T47D (cell line): ENCODE measurements at regions not wholly inside any gene's neighbourhood (a gene's known extent, or its start where the extent isn't known, plus 50 kb on each side); places are given as distances from the start of the nearest gene placed in this dataset.

Experiments used
- DNase-seq, 2 experiments: peaks; one replicate each; pipeline versions ENCODE4 v3.0.0 to v3.0.0-alpha.2; 2011 to 2012; ENCODE audit warnings: low read depth in 1 of 2, low spot score in 1 of 2
- JUND ChIP-seq: IDR thresholded peaks from 2 replicates; pipeline ENCODE4 v1.6.1; 2012; ENCODE audit warnings: low read depth
- in situ Hi-C: cut with HindIII; loops from 2 replicates; pipeline ENCODE4 v1.10.0; 2016; ENCODE audit warnings: low sequenced_read_pairs, low pct_unique_long_range_greater_than_20kb

DNA sequence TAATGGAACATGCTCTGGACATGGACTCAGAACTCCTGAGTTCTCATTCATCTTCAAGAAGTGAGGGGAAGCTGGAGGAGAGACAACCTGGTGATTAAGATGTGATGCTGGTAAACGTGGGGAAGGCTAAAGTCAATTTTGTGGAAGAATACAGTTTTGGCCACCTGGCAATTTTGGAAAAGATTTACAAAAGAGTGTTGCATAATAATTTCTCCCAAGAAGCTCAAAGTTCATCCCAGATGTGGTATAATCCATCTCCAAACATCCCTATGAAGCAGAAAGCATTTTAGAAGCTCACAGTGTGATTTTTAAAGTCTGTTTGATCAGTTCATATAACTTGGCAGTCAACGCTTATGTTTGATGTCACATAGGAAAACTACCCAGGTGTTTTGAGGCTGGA lies 208.7 kb downstream of the LMX1A start:
- TF ChIP-seq JUND: no peak
- DNase-seq: no peak
- in situ Hi-C loops: no loop called here

DNA sequence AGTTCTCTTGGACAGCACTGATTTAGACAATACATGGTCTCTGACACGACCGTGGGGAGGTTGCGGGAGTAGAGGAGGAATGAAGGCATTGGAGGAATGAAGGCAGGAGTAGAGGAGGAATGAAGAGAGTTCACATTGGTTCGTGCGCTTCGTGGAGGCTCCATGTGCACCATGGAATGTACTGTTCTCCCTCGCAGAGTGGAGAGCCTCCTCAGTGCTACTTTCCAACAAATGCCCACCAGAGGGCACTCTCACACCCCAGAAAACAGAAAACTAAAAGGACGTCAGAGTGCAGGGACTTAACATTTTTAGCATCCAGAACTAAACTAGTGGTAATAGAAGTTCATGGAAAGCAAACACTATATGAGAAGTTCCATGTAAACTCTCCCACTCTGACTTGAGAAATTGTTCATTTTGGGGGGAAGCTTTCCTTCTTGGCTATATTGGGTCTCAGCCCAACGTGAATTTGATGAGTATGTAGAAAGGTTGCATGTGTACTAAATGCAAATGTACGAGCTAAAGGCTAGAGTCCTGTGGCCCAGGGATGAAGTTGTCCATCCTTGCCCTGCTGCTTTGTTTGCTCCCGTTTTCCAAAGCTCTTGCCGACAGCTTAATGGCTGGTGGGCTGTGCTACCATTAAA lies 211.6 kb downstream of the LMX1A start:
- TF ChIP-seq JUND: no peak
- in situ Hi-C loops: no loop called here
- peak; percentile 30 to 84 for DNase-seq

DNA sequence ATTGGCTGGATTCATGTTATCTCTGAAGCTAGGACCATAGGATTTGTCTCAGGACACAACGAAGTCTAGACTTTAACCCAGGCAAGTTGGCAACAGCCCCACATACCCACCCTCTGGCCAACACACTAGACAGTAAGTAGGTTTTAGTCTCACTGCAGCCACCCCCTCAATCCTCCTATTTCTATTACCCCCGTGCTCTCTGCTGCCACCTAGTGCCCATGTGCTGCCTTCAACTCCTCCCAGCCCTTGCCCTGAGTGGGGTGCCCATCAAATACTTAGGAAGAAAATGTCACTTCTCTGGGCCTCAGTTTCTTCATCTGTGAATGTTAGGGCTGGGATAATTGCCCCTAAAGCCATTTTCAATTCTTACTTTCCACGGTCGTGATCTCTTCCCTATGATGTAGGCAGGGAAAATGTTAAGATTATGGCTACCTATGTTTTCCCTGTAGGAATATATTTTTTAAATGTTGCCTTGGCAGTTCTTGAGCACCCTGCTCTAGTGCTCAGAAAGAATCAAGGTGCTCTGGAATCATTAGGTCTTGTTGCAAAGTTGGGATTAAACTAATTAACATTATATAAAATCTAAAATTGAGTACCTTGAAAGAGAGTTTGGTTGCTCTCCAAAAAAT lies 213.0 kb downstream of the LMX1A start:
- no peak for TF ChIP-seq JUND
- in situ Hi-C loops: no loop called here
- peak in 1 of 2 experiments; percentile 59 for DNase-seq

DNA sequence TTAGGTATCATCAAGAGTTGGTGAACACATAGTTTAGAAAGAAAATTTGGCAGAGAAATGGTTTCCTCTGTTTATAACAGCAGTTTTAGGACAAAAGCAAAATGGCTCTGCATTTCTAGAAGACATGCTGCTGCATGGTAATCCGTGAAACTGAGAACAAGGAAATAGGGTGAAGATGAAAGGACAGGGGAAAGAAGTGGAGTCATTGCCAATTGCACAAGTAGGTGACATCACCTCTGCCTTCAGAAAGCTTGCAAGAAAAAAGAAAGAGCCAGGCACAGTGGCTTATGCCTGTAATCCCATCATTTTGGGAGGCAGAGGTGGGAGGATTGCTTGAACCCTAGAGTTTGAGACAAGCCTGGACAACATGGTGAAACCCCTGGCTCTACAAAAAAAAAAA lies 217.6 kb downstream of the LMX1A start:
- no peak for TF ChIP-seq JUND
- in situ Hi-C loops: no loop called here
- no peak for DNase-seq

DNA sequence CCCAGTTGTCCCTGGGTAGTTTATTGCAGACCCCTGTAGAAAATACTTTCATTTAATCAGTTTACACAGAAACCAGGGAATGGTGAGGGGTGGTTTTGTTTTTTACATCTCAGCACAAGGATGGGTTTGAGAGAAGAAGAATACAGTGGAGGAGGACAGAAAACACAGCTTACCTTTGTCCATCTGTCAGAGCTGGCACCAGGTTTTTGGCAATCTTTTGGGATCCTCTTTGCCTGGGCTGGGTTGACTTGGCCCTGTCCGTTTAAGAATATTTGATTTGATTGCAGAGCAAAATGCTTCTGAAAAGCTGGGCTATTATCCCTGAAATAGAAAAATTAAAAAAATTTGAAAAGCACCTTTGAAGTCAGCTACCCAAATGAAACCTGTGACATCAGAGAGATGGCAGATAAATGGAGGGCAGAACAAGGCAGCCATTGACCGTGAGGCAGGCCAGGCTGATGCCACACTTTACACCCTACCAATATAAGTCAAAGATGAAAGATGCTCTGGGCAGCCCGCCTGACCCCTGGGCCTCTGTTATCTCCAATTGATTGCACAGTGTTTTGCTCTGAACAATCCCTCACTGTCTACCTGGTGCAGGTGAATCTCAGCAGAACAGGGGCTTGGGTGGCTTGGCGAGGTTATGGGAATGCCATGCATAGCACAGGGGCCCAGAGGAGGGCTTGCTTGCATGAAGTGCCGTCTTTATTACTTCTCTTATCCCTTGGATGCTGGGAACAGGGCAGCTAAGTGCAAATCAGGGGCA lies 218.8 kb downstream of the LMX1A start:
- in situ Hi-C loops: no loop called here
- DNase-seq: no peak
- TF ChIP-seq JUND: no peak

DNA sequence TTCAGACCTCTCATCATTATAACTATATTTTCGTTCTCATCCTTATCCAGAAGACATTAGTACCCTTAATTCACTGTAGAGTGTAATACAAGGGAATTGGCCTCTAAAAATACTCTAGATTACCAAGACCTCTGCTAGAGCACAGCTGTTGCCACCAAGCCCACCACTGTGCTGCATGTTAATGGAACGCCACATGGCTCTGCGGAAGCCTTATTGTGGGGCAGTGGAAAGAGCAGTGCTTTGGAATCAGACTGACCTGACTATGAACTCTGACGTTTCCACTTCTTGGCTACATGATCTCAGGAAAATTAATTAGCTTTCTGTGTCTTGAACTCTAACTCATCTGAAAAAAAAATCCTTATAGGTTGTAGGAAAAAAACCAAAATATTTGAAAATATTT lies 222.1 kb downstream of the LMX1A start:
- DNase-seq: no peak
- in situ Hi-C loops: no loop called here
- TF ChIP-seq JUND: no peak

DNA sequence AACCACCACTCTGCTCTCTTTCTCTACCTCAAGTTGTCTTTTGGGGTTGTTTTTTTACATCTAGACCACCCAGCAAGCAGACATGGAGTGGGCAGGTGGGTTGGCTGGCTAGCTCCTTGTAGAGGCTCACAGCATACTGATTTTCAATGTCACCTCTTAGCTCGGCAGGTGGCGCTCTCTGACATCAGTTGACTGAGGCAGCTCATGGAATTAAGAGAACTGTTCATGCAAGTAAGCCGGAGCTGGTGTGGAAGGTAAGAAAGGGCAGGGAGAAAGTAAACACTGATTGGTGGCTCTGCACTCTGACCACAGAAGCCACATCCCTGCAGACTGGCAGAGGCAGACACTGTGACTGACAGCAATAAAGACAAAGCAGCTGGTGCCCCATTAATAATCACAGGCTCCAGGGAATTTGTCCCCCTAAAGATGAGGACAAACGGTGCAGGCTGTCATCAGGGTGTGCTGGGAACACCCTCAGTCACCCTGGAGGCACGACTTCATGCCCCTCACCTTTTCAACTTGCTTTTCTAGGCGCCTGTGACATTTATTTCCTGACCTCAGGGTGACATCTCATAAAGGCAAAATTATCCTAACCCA lies 226.8 kb downstream of the LMX1A start:
- DNase-seq: peak; percentile 63 to 86
- in situ Hi-C loops: no loop called here
- TF ChIP-seq JUND: no peak

DNA sequence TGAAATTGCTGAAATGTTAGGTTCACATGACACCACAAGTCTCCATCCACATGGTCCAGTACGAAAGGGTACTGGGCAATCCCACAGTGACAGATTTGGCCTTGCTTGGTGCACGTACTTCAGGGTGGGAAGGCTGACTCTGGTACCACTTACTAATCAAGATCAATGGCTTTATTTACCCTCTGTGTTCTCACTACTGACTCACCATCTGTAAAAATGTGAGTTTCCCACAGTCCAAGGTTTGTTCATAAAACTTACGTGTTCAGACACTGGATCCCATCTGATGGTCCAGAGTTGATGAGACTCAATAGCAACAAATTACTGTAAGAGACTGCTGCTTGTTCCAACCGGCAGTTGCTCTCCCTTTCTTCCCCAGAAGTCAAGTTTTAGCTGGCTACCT lies 231.7 kb downstream of the LMX1A start:
- in situ Hi-C loops: no loop called here
- TF ChIP-seq JUND: no peak
- DNase-seq: no peak

DNA sequence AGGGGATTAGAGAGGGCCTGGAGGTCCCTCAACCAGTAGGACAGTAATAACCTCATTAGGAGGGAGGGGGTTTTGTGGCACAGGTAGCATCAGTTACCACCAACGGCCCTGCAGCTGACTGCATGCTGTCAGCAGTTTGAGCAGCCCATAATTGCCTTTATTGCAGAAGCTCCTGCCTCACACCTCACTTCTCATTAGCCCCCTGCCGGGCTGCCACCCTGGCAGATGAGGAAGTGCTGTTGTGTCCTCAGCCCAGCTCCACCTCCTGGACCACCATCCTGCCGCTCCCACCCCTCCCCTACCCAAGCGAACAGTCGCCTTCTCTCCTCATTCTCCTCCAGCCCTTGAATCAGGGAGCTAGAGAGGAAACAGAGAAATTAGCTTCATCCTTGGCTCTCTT lies 237.4 kb downstream of the LMX1A start:
- no peak for DNase-seq
- TF ChIP-seq JUND: no peak
- in situ Hi-C loops: no loop called here

DNA sequence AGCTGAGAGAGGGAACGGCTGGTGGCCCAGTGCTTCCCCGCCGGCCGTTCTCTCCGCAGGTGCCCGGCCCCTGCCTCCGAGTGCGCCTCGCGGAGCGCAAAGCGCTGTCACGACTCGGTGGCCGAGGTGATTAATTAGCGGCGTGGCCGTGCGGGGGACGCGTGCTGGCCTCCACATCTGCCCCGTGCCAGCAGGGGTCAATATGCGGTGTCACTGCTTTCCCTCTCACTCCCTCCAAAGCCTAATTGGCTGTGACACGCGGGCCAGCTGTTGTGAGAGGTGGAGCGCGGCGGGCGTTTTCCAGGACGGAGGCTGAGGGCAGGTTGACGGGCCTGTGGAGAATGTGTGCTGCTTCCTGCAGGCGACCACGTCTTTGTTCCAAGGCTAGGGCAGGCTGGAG lies 239.0 kb downstream of the LMX1A start:
- in situ Hi-C loops: no loop called here
- no peak for DNase-seq
- TF ChIP-seq JUND: no peak

DNA sequence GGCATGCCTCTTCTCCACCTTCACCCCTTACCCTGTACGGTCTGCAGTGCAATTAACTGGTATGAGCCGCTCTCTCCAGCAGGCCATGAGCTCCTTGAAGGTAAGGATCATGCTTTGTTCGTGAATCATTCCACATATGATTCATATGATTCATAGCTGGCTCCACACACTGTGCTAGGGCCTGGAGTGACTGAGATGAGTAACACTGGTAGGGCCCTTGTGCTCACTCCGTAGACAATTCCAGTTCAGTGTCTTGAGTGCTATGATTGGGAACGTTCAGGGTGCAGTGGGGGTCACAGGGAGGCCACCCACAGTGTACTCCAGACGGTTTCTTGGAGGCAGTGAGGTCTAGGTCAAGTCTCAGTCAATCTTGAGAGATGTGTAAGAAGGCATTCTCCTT lies 239.8 kb downstream of the LMX1A start:
- TF ChIP-seq JUND: no peak
- in situ Hi-C loops: no loop called here
- DNase-seq: no peak

DNA sequence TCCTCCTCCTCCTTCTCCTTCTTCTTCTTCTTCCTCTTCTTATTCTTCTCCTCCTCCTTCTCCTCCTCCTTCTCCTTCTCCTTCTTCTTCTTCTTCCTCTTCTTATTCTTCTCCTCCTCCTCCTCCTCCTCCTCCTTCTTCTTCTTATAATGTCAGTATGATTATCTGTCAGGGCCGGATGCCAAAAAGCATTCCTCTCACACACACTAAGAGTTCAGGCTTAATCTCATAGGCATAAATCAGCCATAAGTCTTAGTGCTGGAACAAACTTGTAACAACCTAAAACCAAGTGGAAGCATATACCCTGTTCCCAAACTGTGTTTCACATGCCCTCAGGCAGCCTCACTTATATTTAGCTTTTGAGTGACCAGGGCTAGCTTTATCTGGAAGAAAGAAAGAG lies 240.3 kb downstream of the LMX1A start:
- TF ChIP-seq JUND: no peak
- in situ Hi-C loops: no loop called here
- DNase-seq: no peak

DNA sequence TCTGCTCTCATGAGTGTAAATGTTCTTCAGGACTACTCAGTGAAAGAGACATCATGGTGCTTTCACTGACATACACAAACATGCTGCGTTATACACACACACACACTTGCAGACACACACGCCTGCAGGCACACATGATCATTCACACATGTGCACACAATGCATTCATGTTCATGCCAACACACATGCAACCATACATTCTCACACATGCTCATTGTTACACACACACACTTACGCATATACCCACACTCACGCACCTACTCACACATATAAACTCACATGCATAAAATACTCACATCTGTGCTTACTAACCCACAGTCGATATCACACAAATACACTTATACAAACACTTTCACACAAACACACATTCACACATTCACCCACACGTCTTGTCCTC lies 241.6 kb downstream of the LMX1A start:
- TF ChIP-seq JUND: no peak
- DNase-seq: no peak
- in situ Hi-C loops: no loop called here
